GM21529 (cell line): ENCODE measurements at regions not wholly inside any gene's neighbourhood (a gene's known extent, or its start where the extent isn't known, plus 50 kb on each side); places are given as distances from the start of the nearest gene placed in this dataset.

Source experiments
- ATAC-seq: cut with Tn5 transposase; IDR thresholded peaks from one replicate; pipeline ENCODE4 v1.9.1; 2021; ENCODE audit not compliant: unreplicated experiment

DNA sequence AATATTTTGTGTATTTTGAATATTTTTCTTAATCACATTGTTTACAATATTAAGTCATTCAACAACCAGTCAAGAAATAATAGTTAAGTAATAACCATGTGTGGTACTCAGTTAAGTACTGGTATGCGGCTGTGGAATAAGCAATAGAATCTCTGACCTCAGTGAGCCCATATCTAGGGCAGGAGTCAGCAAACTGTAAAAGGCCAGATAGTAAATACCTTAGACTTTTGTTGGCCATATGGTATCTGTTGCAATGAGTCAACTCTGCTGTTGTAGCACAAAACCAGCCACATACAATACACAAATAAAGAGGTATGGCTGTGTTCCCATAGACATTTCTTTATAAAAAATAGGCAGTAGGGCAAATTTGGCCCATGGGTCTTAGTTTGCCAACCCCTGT, 311.6 kb upstream of the SEMA3A start:
- no peak for ATAC-seq

DNA sequence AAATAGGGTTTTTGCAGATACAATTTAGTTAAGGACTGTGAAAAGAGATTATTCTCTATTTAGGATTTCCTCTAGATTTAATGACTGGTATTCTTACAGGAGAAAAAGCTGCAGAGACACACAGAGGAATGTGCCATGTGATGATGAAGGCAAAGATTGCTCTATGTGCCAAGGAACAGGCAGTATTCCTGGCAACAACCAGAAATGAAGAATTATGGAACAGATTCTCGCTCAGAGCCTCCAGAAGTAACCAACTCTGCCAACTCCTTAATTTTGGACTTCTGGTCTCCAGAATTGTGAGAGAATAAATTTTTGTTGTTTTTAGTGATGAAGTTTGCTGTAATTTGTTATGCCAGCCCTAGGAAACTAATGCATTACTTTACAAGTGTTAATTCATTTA, 307.6 kb upstream of the SEMA3A start:
- ATAC-seq = no peak

DNA sequence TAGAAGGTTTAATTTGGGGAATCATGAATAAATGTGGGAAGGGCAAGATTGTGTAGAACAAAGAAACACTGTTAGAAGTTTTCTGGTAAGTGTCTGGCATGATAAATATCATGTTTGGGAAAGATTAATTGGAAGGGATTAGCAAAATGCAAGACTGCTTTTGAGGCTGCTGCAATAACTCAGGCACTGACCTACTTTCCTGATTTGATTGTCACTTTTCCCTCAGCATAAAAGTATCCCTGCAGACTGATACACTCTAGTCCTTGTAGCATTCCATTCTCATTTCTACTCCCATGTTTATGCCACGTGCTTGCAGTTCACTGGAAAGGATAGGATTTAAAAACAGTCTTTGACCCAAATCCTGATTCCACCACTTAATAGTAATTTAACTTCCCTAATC, 303.3 kb upstream of the SEMA3A start:
- ATAC-seq = no peak

DNA sequence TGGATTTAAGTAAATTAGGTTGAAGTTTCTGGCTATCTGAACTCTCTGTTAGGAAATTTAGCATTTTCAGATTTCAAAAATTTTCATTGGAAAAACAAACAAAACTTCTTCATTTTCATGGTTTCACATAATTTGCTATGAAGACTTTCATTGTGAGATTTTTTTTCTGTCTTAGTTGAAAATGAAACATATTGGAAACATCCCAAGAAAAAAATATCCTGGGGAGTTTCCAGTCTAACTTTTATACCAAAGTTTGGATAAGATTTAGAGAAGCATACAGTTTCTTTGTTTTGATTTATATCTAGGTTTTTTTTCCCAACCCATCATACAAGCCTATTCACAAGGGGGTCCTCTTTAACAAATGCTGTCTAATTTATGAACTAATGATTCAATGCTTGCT, 300.5 kb upstream of the SEMA3A start:
- no peak for ATAC-seq

DNA sequence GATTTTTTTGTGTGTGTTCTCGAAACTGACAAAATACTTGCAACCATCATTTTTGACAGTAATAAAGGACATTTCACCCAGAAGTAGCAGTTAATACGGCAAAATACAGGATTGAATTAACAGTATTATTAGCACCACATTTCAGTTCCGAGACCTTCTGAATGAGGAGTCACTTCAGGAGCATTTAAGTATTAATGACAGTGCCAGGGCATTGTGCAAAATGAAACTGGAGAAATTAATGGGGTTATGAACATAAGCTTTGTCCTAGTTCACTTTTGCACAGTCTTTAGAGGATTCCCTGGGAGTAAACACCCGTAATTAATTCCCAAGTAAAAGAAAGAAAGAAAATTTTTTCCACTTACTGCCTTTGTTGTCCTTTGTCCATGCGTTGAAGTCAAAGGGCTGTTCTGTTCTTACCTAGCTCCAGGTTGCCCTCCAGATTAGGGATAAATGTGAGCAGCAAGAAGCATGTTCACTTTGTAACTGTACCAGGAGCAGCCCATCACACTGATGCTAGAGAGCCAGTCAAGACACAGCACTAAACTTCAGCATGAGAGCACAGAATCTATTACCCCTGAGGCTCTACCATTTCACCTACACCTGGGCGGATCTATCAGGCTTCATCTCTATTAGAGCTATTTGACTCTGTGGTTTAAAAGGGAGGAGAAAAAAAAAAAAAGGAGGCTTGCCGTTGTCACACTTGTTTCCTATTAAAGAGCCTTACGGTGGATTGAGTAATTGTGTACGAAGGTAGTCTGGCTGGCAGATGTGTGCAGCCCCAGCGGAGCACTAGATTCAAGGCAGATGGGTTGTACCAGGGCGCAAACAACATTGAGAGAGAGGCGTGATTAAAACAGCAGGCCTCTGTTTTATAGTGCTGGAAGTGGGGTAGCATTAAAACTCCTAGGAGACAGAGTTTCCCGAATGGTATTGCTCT, 297.8 kb upstream of the SEMA3A start:
- no peak for ATAC-seq

DNA sequence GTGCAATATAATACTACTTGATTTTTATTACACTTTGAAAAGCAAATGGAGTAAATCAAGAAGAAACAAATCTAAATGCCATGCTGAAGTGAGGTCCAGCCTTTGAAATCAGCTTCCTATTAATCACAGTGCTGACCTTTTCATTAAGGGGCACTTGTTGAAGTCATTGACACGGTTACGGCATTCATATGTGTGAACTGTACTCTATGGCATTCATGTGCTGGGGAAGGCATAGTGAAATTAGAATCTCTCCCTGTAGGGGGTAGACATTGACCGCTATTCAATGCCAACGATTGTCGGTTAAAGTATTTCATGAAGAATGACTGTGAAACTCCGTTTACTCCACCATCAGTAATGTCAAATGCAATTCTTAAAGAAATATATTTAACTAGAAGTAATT, 296.1 kb upstream of the SEMA3A start:
- ATAC-seq = no peak

DNA sequence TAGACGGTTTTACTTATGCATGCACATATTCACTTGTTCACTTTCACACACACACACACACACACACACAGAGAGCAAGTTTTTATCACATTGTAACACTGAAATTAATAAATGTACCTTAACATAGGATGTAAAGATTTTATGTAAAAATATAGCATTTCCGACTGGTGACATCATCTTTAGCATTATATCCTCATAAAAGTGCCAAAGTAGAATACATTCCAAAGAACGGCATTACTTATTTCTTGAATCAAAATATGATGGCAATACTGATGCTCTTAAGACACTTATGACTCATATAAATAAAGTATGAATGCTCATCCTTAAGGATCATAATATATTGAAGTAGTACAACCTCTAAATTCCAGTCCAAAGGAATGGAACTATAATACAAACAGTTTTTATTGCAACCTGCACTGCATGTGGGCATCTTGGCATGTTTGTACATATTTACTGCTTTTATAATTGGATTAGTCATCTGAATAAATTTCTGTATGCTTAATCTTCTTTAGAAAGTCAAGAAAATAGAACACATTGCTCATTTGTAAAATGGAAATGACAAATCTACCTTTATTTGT, 290.0 kb upstream of the SEMA3A start:
- ATAC-seq = no peak

DNA sequence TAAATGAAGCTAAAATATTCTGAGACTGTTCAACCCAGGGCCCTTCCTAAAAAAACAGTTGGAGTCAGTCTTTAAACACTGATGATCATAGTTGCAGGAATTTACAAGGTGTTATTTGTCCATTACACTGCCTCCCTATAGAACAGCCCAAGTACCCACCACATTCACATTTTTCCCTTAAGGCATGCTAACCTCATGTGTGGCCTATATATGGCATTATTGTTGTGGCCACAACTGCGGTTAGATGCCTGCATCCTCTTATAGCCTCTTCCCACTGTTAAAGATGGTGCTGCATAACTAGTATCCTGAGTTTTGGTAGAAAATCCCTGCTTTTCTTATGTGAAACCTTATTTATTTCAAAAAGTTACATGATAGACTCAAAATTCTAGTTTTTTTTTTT, 287.9 kb upstream of the SEMA3A start:
- no peak for ATAC-seq

DNA sequence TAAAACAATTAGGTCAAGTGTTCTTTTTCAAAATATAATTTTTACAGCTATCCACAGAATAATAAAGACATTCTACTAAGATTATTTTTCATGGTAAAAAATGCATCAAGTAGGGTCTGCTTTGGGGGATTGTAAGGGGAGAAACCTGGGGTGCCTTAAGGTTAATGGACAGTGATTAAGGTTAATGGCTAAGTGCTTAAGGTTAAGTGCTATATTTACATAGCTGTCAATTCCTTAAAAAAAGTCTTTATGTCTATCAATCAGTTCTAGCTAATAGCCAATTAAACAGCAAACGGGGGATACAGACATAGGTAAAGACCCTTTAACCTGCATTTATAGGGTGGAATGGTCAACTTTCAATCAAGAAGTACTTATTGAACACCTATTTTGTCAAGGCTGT, 284.5 kb upstream of the SEMA3A start:
- ATAC-seq = no peak

DNA sequence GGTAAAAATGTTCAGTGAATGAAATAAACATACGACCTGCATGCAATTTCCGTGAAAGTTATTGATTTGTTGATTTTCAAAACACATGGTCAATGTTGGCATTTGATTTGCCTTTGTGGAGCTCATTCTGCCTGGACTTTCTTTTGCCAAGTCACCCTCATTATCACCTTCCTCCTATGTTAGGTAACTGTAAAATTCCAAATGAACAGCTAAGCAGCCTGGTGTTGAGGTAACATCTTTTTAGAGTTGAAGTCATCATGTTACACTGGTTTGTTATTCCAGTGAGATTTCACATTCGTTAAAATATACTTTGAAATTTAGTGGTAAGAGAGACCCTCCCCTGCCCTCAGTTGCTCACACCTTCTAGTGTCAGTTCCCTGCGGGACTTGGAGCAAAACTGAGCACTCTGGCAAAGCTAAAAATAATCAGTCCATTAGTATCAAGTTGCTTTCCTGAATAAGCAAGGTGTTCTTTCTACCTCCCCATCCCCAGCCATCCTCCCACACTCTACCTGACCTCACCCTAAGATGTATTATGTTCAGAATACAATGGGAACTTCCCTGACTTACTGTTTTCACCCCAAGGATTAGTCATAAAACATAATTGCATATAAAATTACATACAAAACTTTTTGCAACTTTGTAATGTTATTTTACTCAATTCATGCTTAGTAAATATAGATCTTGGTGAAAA, 283.3 kb upstream of the SEMA3A start:
- ATAC-seq = no peak

DNA sequence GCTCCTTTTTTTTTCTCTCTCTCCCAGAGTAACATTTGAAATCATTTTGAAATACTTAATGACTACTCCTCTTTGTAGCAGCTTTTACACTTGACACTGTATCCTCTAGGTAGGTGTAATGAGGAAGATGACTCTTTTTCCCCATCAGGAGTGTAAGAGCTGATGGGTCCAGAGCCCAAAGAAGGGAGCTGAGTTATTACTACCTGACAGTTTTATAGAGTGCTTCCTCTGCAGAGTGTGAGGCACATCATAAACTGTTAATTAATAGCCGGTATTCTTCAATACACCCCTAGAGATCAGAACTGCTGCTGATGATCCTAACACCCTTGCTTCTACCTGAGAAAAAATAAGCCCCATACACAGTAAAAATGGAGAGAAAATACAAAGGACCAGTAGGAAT, 279.8 kb upstream of the SEMA3A start:
- no peak for ATAC-seq

DNA sequence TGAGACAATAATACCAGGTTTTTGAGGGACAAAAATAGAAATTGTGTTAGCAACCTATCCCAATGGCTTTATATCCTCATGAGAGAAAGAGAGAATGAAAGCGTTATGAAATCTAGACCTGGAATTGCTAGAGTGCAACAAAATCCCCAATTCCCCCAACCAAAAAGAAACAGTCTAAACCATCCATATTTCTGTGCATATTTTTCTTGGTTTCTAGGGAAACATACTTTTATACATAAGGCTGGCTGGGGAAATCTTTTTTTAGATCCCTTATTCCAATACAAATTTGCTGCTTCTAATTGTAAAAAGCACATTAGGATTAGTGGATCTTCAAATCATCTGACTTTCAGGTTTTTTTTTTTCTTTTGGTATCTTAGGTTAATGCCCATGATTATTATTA, 277.0 kb upstream of the SEMA3A start:
- ATAC-seq = no peak

DNA sequence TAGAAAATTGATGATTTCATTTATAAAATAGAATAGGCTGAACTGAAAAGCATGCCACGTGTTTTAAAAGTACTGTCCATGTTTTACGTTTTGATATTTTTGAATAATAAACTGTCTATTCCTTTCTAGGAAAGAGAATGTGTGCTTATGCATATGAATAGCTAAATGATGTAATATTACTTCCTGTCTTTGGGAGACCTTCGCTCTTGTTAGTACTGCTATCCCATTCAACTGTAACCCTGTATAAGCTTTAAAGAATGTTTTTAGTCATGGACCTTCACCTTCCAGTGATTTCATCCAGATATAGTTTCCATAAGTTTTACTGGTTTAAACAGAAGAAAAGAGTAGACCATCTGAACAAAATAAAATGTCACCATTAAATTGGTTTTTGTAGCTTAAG, 274.4 kb upstream of the SEMA3A start:
- ATAC-seq = no peak

DNA sequence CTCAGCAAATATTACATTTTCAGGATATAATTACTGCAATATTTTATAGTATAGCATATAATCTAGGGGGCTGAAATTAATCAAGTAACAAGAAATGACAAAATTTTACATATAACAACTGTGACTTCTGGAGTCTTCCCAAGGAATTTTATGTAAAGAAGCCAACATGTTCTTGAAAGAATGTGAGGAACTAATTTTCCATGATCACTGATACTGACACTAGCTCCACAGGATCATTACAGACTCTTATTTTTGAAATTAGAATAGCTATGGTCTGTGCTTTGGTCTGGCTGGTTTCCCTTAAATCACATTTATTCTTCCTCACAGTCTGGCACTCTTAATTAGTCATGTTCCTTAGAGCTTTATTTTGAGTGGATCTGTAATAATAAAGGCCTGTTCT, 267.7 kb upstream of the SEMA3A start:
- no peak for ATAC-seq

DNA sequence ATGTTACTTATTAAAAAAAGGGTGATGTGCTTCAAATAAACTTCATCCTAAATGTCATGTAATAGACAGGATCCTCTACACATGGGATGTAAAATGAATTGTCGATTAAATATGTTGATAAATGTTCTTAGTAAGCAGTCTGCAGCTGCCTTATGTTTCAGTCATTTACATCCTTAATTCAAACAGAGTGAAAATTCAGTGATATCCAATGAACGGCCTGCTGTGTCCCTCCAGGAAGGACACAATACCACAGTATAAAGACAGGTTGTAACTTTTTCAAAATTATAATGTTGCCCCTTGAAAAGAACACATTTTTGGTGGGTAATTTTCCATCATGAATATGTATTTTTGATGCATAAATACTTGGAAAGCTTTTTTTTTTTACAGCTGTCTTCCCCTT, 266.5 kb upstream of the SEMA3A start:
- ATAC-seq = no peak

DNA sequence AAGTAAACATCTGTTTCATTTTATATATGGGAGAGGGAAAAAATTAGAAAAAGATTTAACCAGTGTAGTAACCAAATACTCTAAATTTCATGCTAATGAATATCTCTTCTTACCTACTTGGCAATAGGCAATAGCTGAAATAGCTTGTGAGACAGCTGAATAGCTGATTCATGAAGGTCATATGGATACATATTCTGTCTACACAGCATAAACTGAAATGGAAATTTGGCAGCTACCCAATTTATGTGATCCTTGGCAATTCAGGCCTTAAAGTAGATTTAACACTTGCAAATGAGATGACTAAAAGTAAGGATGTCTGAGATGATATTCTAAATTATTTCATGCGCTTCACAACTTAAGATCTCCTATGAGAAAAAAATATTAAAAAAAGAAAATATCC, 261.2 kb upstream of the SEMA3A start:
- no peak for ATAC-seq

DNA sequence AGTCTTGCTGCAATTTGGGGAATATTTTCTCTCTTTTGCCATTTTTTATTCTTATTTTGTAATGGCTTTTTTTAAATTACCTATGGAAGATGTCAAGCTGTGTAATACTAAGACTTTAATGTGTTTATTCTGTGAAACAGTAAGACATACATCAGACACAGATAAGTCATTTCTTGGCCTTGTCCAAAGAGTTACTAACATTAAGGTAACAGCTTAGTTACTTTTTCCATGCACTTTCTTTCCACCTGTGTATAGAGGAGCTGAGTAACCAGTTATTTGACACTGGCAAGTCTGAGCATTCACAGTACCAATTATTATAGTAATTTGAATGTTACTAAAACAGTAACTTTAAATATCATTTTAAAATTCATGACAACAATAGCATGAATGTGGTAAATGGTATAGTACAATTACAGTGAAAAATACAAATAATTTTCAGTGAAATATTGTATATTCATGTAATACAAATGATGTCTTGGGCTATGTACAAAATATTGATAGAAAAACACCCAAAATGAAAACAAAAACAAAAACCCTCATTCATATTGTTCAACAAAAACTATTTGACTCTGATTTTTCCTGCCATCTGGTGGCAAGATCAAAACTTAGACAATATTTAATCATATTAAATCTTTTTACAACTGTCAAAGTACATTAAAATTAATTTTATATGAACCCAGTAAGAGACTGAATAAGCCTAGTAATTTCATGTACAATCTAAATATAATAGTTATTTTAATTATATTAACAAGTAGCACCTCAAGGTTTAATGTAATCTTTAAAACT, 259.8 kb upstream of the SEMA3A start:
- ATAC-seq = no peak

DNA sequence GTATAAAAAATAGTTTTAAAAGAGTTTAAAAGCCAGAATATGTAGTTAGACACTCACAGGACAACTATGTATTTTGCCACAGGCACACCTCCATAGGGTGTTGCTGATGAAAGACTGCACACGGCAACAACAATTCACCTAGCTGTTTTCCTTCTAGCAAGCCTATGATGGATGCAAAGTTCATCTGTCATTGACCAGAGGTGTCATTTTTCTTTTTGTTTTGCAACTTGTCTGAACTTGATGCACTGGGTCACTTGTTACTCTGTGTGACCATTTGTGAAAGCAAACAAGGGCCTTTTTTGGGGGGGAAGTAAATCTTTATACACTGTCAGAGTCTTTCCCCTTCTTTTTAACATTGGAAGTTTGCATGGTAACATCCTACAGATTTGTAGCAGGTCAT, 258.0 kb upstream of the SEMA3A start:
- ATAC-seq = no peak

DNA sequence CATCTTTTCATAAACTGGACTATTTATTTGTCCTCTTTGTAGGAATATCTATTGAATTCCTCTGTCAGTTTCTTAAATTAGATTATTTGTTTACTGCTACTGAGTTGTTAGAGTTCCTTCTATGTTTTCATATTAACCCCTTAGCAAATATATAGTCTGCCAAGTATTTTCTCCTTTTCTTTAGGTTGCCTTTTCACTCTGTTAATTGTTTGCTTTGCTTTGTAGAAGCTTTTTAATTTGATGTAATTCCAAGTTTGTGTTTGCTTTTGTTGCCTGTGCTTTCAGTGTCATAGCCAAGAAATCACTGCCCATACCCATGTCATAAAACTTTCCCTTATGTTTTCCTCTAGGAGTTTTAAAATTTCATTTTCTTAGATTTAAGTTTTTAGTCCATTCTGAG, 256.2 kb upstream of the SEMA3A start:
- no peak for ATAC-seq

DNA sequence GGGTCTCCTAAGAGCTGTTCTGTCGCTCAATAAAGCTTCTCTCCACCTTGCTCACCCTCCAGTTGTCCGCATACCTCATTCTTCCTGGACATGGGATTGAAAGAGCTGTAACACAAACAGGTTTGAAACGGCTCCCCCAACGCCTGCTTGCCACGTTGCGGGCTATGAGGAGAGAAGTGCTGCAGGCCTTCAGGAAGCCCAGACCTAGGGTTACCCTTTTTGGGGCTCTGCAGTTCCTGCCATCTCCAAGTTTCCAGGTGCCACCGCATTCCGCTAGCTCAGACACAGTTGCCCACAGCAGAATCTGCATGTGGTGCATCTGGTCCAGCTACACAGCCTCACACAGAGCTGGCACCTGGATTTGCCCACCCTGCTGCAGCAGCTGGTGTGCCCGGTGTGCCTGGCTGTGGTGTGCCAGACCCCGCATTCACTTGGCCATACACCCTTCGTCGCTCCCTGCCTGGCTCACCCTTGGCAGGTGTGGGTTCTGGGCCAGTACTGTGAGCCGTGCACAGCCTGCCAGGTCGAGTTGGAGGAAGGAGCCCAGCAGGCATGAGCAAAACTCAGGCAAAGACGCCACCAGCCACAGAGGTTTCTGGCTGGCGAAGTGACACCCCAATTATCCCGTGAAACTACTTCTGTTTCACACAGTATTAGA, 253.2 kb upstream of the SEMA3A start:
- ATAC-seq = no peak

DNA sequence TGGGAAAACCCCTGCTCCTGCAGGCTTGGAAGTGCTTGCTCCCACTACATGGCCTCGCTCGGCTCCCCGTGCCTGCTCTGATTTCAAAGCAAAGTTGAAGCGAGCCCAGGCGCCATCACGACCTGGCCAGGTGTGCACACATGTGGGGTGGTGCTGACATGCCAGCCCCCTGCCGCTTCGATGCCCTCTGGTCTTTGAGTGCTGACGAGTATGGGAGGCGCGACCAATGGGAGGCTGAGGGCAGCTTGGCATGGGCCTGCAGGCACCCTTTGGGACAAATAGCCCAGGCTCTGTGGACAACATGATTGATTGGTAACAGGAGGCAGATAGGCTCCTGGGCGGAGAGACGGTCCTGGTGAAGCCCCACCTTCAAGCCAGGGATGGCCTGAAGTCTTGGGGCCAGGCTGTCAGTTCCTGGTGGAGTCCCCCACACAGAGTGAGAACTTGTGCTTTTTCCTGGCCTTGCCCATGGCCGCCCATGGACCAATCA, 252.4 kb upstream of the SEMA3A start:
- ATAC-seq = no peak
